OCI-LY1 (cell line): ENCODE measurements at regions not wholly inside any gene's neighbourhood (a gene's known extent, or its start where the extent isn't known, plus 50 kb on each side); places are given as distances from the start of the nearest gene placed in this dataset.

Experiments used
- H2AFZ ChIP-seq: fragments of 200-600 bp; sonication (generic), shearing (Covaris generic); 2 replicates; pipeline ENCODE4 v1.6.0; 2014; ENCODE audit warnings: antibody characterized with exemption, mild to moderate bottlenecking, low read length
- H3F3A ChIP-seq: fragments of 200-600 bp; sonication (generic), shearing (Covaris generic); 2 replicates; pipeline ENCODE4 v1.6.0; 2014; ENCODE audit warnings: mild to moderate bottlenecking, antibody characterized with exemption, low read length, moderate library complexity; ENCODE audit not compliant: insufficient read depth
- H3K27ac ChIP-seq: fragments of 200-600 bp; sonication (generic); 2 replicates; pipeline ENCODE4 v1.5.1; 2014; ENCODE audit warnings: low read length, mixed run types, mild to moderate bottlenecking, low read depth; ENCODE audit not compliant: poor library complexity, severe bottlenecking
- H3K27me3 ChIP-seq: fragments of 200-600 bp; sonication (generic); 2 replicates; pipeline ENCODE4 v1.6.0; 2014; ENCODE audit warnings: antibody characterized with exemption, mild to moderate bottlenecking, low read length, moderate library complexity; ENCODE audit not compliant: insufficient read depth
- H3K36me3 ChIP-seq: fragments of 200-600 bp; sonication (generic); 2 replicates; pipeline ENCODE4 v1.6.1; 2014; ENCODE audit warnings: mild to moderate bottlenecking, antibody characterized with exemption, low read length, moderate library complexity, mixed read lengths; ENCODE audit not compliant: insufficient read depth
- H3K4me1 ChIP-seq: fragments of 200-600 bp; sonication (generic); 2 replicates; pipeline ENCODE4 v1.5.1; 2014; ENCODE audit warnings: mild to moderate bottlenecking, low read length, moderate library complexity; ENCODE audit not compliant: insufficient read depth, severe bottlenecking
- H3K4me2 ChIP-seq: fragments of 200-600 bp; sonication (generic), shearing (Covaris generic); 2 replicates; pipeline ENCODE4 v1.6.1; 2014; ENCODE audit warnings: low read length
- H3K4me3 ChIP-seq: fragments of 200-600 bp; sonication (generic); 2 replicates; pipeline ENCODE4 v1.5.1; 2014; ENCODE audit warnings: low read length, low read depth, mild to moderate bottlenecking, mixed read lengths; ENCODE audit not compliant: poor library complexity, severe bottlenecking
- H3K79me2 ChIP-seq: fragments of 200-600 bp; shearing (Covaris generic); 2 replicates; pipeline ENCODE4 v1.6.1; 2016; ENCODE audit warnings: mixed run types, low read length, mixed read lengths; ENCODE audit not compliant: insufficient read depth
- H3K9ac ChIP-seq: fragments of 200-600 bp; sonication (generic), shearing (Covaris generic); 2 replicates; pipeline ENCODE4 v1.6.1; 2014; ENCODE audit warnings: mild to moderate bottlenecking, low read length, mixed read lengths
- H3K9me2 ChIP-seq: fragments of 200-600 bp; sonication (generic), shearing (Covaris generic); 2 replicates; pipeline ENCODE4 v1.6.1; 2014; ENCODE audit warnings: low read depth, mild to moderate bottlenecking, low read length, mixed read lengths
- H3K9me3 ChIP-seq: fragments of 200-600 bp; shearing (Covaris generic); 2 replicates; pipeline ENCODE4 v1.6.1; 2014; ENCODE audit warnings: low read length, mixed read lengths
- H4K20me1 ChIP-seq: fragments of 200-600 bp; sonication (generic), shearing (Covaris generic); 2 replicates; pipeline ENCODE4 v1.6.0; 2016; ENCODE audit warnings: mild to moderate bottlenecking, low read length; ENCODE audit not compliant: insufficient read depth
- CTCF ChIP-seq: fragments of 200-600 bp; sonication (generic), shearing (Covaris generic); IDR thresholded peaks from 2 replicates; pipeline ENCODE4 v1.5.1; 2017; ENCODE audit warnings: mild to moderate bottlenecking, antibody characterized with exemption, low read length, moderate library complexity, mixed read lengths
- EZH2 ChIP-seq: fragments of 200-600 bp; sonication (generic), shearing (Covaris generic); IDR thresholded peaks from 2 replicates; pipeline ENCODE4 v1.8.0; 2017; ENCODE audit warnings: borderline replicate concordance, mixed run types, mild to moderate bottlenecking, antibody characterized with exemption, low read length, moderate library complexity, mixed read lengths

- Histone ChIP-seq H3K27me3 (no peaks in the 10 kb centered on the region), H3K4me3 (no peak overlapping the region), H3F3A (no peaks in the 10 kb centered on the region), H2AFZ (no peak overlapping the region), H4K20me1 (no peaks in the 10 kb centered on the region), H3K9me3 (no peaks in the 10 kb centered on the region), H3K36me3 (no peaks in the 10 kb centered on the region), H3K9me2 (no peaks in the 10 kb centered on the region), H3K9ac (no peak overlapping the region), H3K27ac (no peak overlapping the region), H3K4me1 (no peaks in the 10 kb centered on the region), H3K4me2 (no peak overlapping the region), H3K79me2 (no peaks in the 10 kb centered on the region)
- TF ChIP-seq CTCF (no peak), EZH2 (no peak)
Observed at GRCh38 chr20:6269168-6269873, 146.5 kb upstream of the FERMT1 start.

GRCh38 chr20:6265204-6265904, 142.5 kb upstream of the FERMT1 start:
- Histone ChIP-seq H3K9me3 (no peaks in the 10 kb centered on the region), H3K27ac (no peak overlapping the region), H3K36me3 (no peaks in the 10 kb centered on the region), H3K79me2 (no peaks in the 10 kb centered on the region), H3K9me2 (no peaks in the 10 kb centered on the region), H3K27me3 (no peaks in the 10 kb centered on the region), H4K20me1 (no peaks in the 10 kb centered on the region), H3K4me3 (no peak overlapping the region), H3K4me1 (no peaks in the 10 kb centered on the region), H3K4me2 (no peak overlapping the region), H3F3A (no peaks in the 10 kb centered on the region), H3K9ac (no peak overlapping the region), H2AFZ (no peak overlapping the region)
- TF ChIP-seq EZH2 (no peak), CTCF (peak; percentile 28; the same call in 1 of the 2 replicates)

GRCh38 chr20:6253396-6253795, 130.6 kb upstream of the FERMT1 start:
- TF ChIP-seq EZH2 (no peak), CTCF (no peak)
- Histone ChIP-seq H3K36me3 (no peaks in the 10 kb centered on the region), H3K4me3 (no peak overlapping the region), H2AFZ (no peak overlapping the region), H3K27ac (no peak overlapping the region), H3K9me3 (no peaks in the 10 kb centered on the region), H3K4me2 (no peak overlapping the region), H4K20me1 (no peaks in the 10 kb centered on the region), H3K9ac (no peak overlapping the region), H3K79me2 (no peaks in the 10 kb centered on the region), H3K27me3 (no peaks in the 10 kb centered on the region), H3F3A (no peaks in the 10 kb centered on the region), H3K9me2 (no peaks in the 10 kb centered on the region), H3K4me1 (no peaks in the 10 kb centered on the region)
